ENCODE measurements at regions not wholly inside any gene's neighbourhood (a gene's known extent, or its start where the extent isn't known, plus 50 kb on each side); places are given as distances from the start of the nearest gene placed in this dataset.
"Not testable (repeated sequence)": the region's sequence is repeated elsewhere in the genome, so short reads cannot be mapped to it uniquely, and the experiment has no call there.

- no peak for DNase-seq (ENCODE audit: low read depth)
Measured at GRCh38 chr9:7467186-7467585, 332.4 kb downstream of the DMAC1 start.

GRCh38 chr9:7461791-7462190, 337.8 kb downstream of the DMAC1 start:
- DNase-seq (ENCODE audit: low read depth): no peak

- DNase-seq (ENCODE audit: low read depth): no peak
Measured at GRCh38 chr9:7456793-7457530, 342.6 kb downstream of the DMAC1 start.

GRCh38 chr9:7456377-7456776, 343.2 kb downstream of the DMAC1 start:
- no peak for DNase-seq (ENCODE audit: low read depth)

GRCh38 chr9:7454624-7455023, 345.0 kb downstream of the DMAC1 start:
- DNase-seq (ENCODE audit: low read depth): no peak

DNA sequence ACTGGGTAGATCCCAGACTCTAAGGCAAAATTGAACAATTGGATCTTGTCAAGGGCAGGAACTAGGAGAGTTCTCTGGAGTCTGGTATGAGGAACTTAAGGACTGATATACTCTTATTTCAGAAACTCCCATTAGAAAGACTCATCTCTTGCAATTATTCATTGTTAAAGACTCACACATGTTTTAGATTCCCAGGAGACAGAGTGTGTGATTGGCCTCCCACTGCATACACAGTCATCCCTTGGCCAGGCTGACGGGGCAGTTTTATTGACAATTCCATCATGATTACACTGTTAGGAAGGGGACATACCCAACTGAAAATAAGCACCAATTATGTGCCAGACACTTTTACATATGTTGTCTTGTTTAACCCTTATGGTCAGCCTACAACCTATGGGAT, 347.2 kb downstream of the DMAC1 start:
- no peak for DNase-seq (ENCODE audit: low read depth)

DNA sequence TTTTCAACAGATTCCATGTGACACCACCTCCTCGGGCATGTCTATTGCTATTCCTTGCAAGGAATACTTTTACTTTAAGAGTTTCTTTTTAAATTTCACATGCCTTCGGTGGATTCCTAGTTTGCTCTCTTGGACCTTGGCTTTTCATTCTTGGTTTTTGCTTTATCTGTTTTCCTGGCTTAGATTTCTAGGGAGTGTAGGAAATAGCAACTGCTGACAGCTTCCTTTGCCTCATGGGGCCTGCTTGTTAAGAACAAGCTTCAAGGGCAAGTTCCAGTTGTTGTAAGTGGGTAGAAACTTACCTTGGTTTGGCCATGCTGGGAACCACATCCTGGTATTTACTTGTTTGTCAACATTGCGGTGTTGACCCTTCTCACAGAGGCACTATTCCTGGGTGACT, 348.5 kb downstream of the DMAC1 start:
- DNase-seq (ENCODE audit: low read depth): no peak

DNA sequence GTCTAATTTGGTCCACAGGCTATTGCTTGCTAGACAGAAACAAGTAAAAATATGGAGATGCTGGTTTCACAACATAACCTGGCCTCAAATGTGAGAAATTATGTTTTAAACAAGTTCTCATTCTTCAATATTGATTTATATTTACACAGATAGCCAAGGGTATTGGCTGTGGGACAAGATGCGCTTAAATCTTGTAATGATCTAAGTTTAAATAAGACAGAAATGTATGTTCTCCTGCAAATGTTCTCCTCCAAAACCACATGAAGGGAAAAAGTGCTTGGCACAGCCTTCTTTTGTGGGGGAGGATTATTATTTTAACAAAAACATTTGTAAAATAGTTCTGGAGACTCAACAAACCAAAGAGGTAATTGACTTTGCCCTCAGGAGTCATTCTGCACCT, 356.0 kb downstream of the DMAC1 start:
- DNase-seq (ENCODE audit: low read depth): no peak

- DNase-seq (ENCODE audit: low read depth): no peak
Measured at GRCh38 chr9:7439355-7439995, 360.1 kb downstream of the DMAC1 start.

DNA sequence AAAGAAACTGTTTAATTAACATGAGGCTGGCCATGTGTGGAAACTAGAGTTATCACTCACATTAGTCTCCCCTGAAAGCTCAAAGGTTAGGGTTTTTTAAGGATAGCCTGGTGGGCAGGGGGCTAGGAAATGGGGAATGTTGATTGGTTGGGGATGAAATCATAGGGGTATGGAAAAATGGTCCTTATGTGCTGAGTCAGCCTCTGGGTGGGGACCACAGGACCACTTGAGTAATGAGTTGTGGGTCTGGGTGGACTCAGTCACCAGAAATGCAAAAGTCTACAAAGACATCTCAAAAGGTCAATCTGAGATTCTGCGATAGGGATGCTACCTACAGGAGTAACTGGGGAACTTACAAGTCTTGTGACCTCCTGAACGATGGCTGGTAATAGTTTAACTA, 362.8 kb downstream of the DMAC1 start:
- DNase-seq (ENCODE audit: low read depth): no peak

- no peak for DNase-seq (ENCODE audit: low read depth)
Measured at GRCh38 chr9:7433508-7434292, 365.9 kb downstream of the DMAC1 start.

DNA sequence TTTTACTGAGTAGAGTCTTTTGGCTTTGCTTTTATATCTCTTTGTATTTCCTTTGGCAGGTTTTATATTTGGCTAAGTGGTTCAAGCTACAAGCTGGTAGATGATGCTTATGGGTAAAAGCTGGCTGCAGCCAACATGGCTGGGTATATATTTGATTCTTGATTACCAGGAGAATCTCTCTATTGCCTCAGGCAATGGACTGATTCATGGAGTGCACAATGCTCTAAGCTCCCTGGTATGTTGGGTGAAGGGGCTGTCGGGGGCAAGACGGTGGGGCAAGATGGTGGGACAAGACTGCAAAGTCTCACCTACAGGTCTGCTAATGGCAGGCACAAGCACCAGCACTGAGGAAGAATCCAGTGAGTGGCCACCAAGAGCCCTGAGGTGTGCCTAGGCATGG, 366.6 kb downstream of the DMAC1 start:
- no peak for DNase-seq (ENCODE audit: low read depth)

GRCh38 chr9:7417397-7417796, 382.2 kb downstream of the DMAC1 start:
- not testable (repeated sequence) for DNase-seq (ENCODE audit: low read depth)

DNA sequence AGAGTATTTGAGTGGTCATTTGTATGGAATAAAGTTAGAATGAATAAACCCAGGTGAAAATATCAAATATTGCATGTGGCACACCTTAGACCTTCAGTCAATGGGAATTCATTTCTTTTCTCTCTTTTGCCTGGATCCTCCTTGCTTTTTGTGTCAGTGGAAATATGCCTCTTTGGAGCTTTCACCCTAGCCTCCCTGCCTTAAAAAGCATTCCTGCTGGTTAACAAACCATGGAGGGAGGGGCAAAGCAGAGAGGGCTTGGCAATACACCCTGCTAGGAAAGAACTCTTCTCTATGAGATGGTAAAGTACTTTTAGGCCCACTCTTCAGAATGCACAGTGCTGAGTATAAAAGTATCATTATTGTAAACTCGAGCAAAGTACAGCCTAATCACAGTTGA, 383.7 kb downstream of the DMAC1 start:
- no peak for DNase-seq (ENCODE audit: low read depth)

GRCh38 chr9:7408845-7409244, 390.7 kb downstream of the DMAC1 start:
- DNase-seq (ENCODE audit: low read depth): no peak

- no peak for DNase-seq (ENCODE audit: low read depth)
Measured at GRCh38 chr9:7407246-7407645, 392.3 kb downstream of the DMAC1 start.

DNA sequence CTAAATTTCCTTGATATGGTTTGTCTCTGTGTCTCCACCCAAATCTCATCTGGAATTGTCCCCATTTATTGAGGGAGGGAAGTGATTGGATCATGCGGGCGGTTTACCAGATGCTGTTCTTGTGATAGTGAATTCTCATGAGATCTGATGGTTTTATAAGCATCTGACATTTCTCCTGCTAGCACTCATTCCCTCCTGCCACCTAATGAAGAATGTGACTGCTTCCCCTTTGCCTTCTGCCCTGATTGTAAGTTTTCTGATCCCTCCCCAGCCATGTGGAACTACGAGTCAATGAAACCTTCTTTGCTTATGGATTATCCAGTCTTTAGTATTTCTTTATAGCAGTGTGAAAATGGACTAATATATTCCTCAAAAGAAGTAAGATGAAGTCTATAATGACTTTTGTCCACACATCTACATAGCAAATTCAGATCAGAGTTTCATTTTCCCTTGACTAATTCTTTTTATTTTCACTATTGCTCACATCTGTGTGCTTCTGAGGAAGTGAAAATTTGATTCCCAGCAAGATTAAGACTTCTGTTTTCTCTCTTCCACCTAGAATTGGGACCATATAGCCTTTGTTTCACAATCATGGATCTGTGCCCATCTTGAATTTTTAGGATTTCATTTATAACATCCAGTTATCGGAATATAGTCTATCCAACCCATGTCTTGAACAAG, 393.5 kb downstream of the DMAC1 start:
- DNase-seq (ENCODE audit: low read depth): no peak

DNA sequence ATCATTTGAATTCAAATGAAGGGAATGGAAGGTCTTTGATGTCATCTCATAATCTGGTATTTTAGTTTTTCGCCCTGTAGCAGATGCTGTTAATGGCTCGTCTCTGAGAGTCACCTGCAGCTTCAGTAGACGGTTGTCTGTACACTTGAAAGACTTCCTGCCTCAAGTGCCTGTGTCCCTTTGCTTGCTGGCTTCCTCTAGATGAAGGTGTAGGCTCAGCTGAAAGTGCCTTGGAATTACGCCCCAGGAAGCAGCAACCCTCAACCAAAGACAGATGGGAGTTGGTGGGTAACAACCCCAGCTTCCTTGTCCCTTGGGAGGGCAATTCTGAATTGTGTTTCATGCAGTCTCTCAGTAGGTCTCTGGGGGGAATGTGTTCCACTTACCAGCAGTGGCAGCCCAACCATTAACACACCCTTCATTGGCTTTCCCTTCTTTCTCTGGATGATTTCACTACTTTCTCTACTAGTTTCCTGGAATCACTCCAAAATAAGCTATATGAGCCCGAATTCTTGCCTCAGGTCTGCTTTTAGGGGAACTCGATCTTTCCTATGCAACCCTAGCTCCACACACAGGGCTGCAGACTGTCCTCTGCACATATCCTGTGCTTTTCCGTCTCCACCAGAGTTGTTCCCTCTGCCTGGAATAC, 395.6 kb downstream of the DMAC1 start:
- no peak for DNase-seq (ENCODE audit: low read depth)

GRCh38 chr9:7403028-7403389, 396.6 kb downstream of the DMAC1 start:
- no peak for DNase-seq (ENCODE audit: low read depth)

DNA sequence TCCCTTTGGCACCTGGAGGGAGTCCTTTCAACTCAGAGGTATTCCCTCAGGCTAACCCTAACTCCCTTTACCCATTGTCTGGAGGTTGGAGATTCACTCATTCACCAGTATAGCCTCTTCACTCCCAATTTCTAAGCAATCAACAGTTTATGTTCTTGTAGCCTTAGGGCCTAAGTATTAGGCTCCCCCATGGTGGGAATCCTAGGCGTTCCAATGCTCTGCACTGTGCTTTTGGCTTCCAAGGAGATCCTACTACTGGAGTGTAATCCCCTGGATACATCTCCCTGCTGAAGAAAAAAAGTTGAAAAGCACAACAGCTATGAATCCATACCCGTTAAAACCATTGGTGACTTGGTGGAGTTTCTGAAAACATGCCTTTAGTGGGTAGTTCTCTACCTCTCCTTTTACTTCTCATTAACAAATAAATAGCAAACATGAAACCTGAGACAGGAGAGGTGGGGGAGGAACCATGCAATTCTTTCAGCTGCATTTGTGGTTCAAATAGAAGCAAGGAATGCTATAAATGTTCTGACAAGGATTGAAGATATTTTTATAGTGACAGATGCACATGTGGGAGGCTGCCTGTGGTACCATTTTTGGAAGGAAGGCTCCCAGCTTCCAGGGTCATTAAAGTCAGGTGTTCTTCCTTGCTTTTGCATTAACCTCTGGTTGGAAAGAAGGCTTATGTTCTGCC, 397.1 kb downstream of the DMAC1 start:
- DNase-seq (ENCODE audit: low read depth): no peak

GRCh38 chr9:7401116-7401515, 398.5 kb downstream of the DMAC1 start:
- no peak for DNase-seq (ENCODE audit: low read depth)

Measured in T-helper 22 cell (primary cell).